HEK293T (cell line): ENCODE measurements at regions not wholly inside any gene's neighbourhood (a gene's known extent, or its start where the extent isn't known, plus 50 kb on each side); places are given as distances from the start of the nearest gene placed in this dataset.

Source experiments
- CTCF ChIA-PET: fragments of 350-600 bp; formaldehyde crosslinking; extraction: SDS; loops from one replicate; lab custom pipeline; 2021; ENCODE audit warnings: antibody characterized with exemption, inconsistent platforms; lab: Yijun Ruan, JAX
- POLR2A ChIA-PET: fragments of 350-600 bp; formaldehyde crosslinking; extraction: SDS; loops from one replicate; lab custom pipeline; 2020; ENCODE audit warnings: antibody characterized with exemption, inconsistent platforms; lab: Yijun Ruan, JAX
- DNase-seq: peaks from one replicate; pipeline ENCODE4 v3.0.0; 2012; ENCODE audit warnings: mixed read lengths; ENCODE audit errors: extremely low spot score
- ARNT ChIP-seq: fragments of 450-650 bp; IDR thresholded peaks from 2 replicates; pipeline ENCODE4 v1.6.1; 2017; ENCODE audit warnings: mild to moderate bottlenecking
- BHLHE40 ChIP-seq: fragments of 450-650 bp; IDR thresholded peaks from 2 replicates; pipeline ENCODE4 v1.6.1; 2016; ENCODE audit warnings: mild to moderate bottlenecking, moderate library complexity, borderline replicate concordance
- CTBP1 ChIP-seq: fragments of 450-650 bp; IDR thresholded peaks from 2 replicates; pipeline ENCODE4 v1.6.1; 2016; ENCODE audit warnings: borderline replicate concordance
- ELF4 ChIP-seq: fragments of 450-650 bp; IDR thresholded peaks from 2 replicates; pipeline ENCODE4 v1.6.1; 2017; ENCODE audit warnings: antibody characterized with exemption
- FOXA1 ChIP-seq: fragments of 450-650 bp; IDR thresholded peaks from 2 replicates; pipeline ENCODE4 v1.6.1; 2016; ENCODE audit warnings: mild to moderate bottlenecking
- FOXK2 ChIP-seq: fragments of 450-650 bp; IDR thresholded peaks from 2 replicates; pipeline ENCODE4 v1.6.1; 2016; ENCODE audit warnings: mild to moderate bottlenecking
- FOXM1 ChIP-seq: fragments of 450-650 bp; IDR thresholded peaks from 2 replicates; pipeline ENCODE4 v1.6.1; 2017; ENCODE audit warnings: mild to moderate bottlenecking, borderline replicate concordance
- HDGF ChIP-seq: fragments of 450-650 bp; IDR thresholded peaks from 2 replicates; pipeline ENCODE4 v1.6.1; 2017; ENCODE audit warnings: antibody characterized with exemption, borderline replicate concordance
- L3MBTL2 ChIP-seq: fragments of 450-650 bp; conservative IDR thresholded peaks from 2 replicates; pipeline ENCODE4 v1.6.1; 2016; ENCODE audit warnings: mild to moderate bottlenecking
- LEF1 ChIP-seq: fragments of 450-650 bp; IDR thresholded peaks from 2 replicates; pipeline ENCODE4 v1.6.1; 2017; ENCODE audit warnings: mild to moderate bottlenecking, borderline replicate concordance
- NFRKB ChIP-seq: fragments of 450-650 bp; IDR thresholded peaks from 2 replicates; pipeline ENCODE4 v1.6.1; 2016; ENCODE audit warnings: mild to moderate bottlenecking, moderate library complexity
- SP1 ChIP-seq: fragments of 450-650 bp; IDR thresholded peaks from 2 replicates; pipeline ENCODE4 v1.6.1; 2017
- SUZ12 ChIP-seq: fragments of 450-650 bp; IDR thresholded peaks from 2 replicates; pipeline ENCODE4 v1.6.1; 2016; ENCODE audit warnings: mild to moderate bottlenecking
- TARDBP ChIP-seq: fragments of 450-650 bp; IDR thresholded peaks from 2 replicates; pipeline ENCODE4 v1.6.1; 2016
- ZNF384 ChIP-seq: fragments of 450-650 bp; IDR thresholded peaks from 2 replicates; pipeline ENCODE4 v1.6.1; 2016
- TF ChIP-seq, protein P1 (sequence below): fragments of 450-650 bp; IDR thresholded peaks from 2 replicates; pipeline ENCODE4 v1.6.1; 2016

DNA sequence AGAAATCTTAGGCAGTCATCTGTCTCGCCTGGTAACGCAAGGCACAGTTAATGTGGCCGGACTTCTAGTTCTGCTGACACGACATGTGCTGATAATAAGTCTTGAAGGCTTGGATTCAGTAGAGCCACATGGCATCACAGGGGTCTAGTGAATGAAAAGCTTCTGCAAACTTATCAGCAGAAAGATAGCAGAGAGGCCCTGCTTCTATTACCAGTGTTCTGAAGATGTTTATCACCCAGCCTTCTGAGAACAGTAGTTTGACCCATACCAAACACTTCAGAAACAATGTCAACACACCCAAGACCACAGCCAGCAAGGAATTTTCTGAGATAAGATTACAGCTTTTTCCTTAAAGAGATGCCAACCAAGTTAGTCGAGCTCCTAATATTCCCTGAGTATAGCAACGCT is 102.7 kb upstream of the UMPS start:
- ChIA-PET POLR2A (no interaction called here), CTCF (no interaction called here)
- no peak for DNase-seq
- TF ChIP-seq SUZ12 (no peak), FOXA1 (no peak), ZNF384 (no peak), BHLHE40 (no peak), ARNT (no peak), NFRKB (no peak), CTBP1 (no peak), L3MBTL2 (no peak), ELF4 (no peak), HDGF (no peak), FOXK2 (no peak), SP1 (no peak)
- TF ChIP-seq, protein P1, sequence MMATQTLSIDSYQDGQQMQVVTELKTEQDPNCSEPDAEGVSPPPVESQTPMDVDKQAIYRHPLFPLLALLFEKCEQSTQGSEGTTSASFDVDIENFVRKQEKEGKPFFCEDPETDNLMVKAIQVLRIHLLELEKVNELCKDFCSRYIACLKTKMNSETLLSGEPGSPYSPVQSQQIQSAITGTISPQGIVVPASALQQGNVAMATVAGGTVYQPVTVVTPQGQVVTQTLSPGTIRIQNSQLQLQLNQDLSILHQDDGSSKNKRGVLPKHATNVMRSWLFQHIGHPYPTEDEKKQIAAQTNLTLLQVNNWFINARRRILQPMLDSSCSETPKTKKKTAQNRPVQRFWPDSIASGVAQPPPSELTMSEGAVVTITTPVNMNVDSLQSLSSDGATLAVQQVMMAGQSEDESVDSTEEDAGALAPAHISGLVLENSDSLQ, result no peak

DNA sequence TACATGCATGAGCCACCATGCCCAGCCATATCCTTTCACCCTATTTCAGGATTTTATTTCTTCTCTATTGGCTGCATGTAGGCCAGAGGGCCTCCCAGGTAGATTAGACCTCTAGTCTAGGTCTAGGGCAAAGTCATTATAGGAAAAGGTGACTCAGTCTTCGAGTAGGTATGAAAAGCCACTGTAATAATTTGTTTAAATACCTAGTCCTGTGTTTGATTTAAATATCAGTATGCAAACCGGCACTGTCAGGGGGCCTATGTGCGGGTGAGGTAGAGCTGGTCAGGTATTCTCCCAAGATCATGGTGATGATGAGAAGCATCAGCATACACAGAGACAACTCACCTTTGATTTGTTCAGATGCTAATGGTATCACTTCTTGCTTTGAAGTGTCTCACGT is 101.4 kb upstream of the UMPS start:
- ChIA-PET POLR2A (no interaction called here), CTCF (no interaction called here)
- DNase-seq, result no peak
- no peak for TF ChIP-seq TARDBP
- no peak for TF ChIP-seq SUZ12
- TF ChIP-seq NFRKB, result no peak
- no peak for TF ChIP-seq L3MBTL2
- TF ChIP-seq FOXM1, result no peak
- TF ChIP-seq FOXK2, result no peak
- no peak for TF ChIP-seq ARNT
- no peak for TF ChIP-seq HDGF
- no peak for TF ChIP-seq ZNF384
- no peak for TF ChIP-seq CTBP1

DNA sequence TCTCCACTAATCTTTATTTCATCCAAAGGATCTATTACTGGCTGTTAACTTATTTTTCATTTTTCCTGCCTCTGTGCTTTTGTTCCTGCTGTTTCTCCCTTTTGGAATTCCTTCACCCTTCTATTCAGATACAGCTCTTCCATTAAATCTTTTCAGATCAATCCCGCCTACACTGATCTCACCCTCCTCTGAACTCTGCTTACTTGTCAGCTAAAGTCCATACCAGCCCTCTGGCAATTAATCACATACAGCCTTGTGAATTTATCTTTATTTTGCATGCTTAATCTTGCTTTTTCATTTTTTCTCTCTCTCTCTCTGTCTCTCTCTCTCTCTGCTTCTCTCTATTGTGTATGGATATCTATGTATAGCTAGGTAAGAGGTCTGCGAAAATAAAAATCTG is 100.8 kb upstream of the UMPS start:
- TF ChIP-seq, protein P1, result no peak
- TF ChIP-seq ARNT (no peak), ZNF384 (no peak), FOXA1 (no peak), BHLHE40 (no peak), CTBP1 (no peak), FOXK2 (no peak), HDGF (no peak), L3MBTL2 (no peak), SP1 (no peak), TARDBP (no peak), SUZ12 (no peak), NFRKB (no peak), FOXM1 (no peak), ELF4 (no peak)
- no peak for DNase-seq
- CTCF ChIA-PET, result no interaction called here
- POLR2A ChIA-PET, result no interaction called here

DNA sequence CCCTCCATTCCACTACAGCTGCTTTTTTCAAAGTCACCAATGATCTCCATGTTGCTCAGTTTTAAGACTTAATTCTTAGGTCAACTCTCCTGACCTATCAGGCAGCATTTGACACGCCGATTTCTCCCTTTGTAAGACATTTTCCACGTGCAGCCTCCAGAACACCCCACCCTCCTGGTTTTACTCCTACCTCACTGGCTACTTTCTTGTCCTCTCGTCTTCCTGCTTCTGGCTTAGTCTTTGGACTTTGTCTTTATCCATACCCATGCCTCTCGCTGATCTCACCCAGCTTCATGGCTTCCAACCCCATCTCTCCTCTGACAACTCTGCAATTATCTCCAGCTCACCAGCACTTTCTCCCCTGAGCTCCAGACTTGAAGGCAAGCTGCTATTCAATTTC is 99.3 kb upstream of the UMPS start:
- no peak for TF ChIP-seq L3MBTL2
- no peak for TF ChIP-seq NFRKB
- TF ChIP-seq ELF4, result no peak
- TF ChIP-seq LEF1, result no peak
- no peak for TF ChIP-seq FOXK2
- TF ChIP-seq TARDBP, result no peak
- TF ChIP-seq FOXA1, result no peak
- no peak for TF ChIP-seq CTBP1
- no peak for TF ChIP-seq BHLHE40
- POLR2A ChIA-PET, result no interaction called here
- CTCF ChIA-PET, result no interaction called here
- DNase-seq, result no peak

DNA sequence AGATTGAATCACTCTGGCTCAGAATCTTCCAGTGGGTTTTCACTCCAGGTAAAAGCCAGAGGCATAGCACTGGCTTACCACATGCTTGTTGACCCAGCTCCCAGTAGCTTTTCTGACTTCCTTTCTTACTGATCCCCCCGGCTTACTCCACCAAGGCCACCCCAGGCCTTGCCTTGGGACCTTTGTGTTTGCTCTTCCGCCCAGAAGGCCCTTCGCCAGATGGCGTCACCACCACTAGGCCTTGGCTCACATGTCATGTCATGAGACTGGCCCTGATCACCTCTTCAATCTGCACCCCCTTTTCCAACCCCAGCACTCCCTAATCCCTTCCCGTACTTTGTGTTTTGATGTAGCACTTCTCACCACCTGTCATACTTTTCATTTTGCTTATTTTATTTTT is 98.5 kb upstream of the UMPS start:
- no peak for DNase-seq
- POLR2A ChIA-PET, result no interaction called here

DNA sequence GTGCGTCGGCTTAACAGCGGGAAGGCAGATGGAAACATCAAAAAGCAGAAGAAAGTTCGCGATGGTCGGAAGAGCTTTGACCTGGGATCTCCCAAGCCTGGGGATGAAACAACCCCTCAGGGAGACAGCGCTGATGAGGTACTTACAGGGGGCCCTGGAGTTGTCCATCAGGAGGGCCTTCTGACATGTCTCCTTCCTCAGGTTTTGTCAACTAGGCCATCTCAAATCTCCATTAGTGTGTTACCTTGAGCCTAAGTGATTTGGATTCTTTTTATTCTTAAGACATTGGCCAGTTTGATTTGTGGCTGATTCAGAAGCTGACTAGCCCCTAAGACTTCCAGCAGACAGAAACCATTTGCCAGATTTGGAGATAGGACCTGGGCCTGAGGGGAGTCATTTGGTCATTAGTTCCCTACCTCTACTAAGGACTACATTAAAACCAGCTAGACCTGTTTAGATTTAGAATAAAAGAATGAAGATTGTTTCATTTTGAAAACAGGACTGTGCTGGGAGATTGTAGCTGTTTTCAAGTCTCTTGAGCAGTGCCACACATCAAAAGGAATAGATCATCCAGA is 97.6 kb upstream of the UMPS start:
- no peak for DNase-seq
- CTCF ChIA-PET, result no interaction called here
- TF ChIP-seq TARDBP, result no peak
- TF ChIP-seq CTBP1, result no peak
- TF ChIP-seq FOXM1, result no peak
- TF ChIP-seq SP1, result no peak
- no peak for TF ChIP-seq HDGF
- no peak for TF ChIP-seq FOXK2
- TF ChIP-seq FOXA1, result no peak
- TF ChIP-seq, protein P1, result no peak
- no peak for TF ChIP-seq NFRKB
- TF ChIP-seq LEF1, result no peak
- TF ChIP-seq L3MBTL2, result no peak
- TF ChIP-seq ELF4, result no peak
- no peak for TF ChIP-seq SUZ12
- no peak for TF ChIP-seq BHLHE40
- TF ChIP-seq ZNF384, result no peak
- no peak for TF ChIP-seq ARNT
- POLR2A ChIA-PET, result no interaction called here

More for the DNA sequence above, 98.5 kb upstream of the UMPS start:
- TF ChIP-seq, protein P1, result no peak
- no peak for TF ChIP-seq BHLHE40
- TF ChIP-seq ZNF384, result no peak
- TF ChIP-seq ELF4, result no peak
- no peak for TF ChIP-seq FOXM1
- TF ChIP-seq SUZ12, result no peak
- TF ChIP-seq TARDBP, result no peak
- no peak for TF ChIP-seq FOXK2
- TF ChIP-seq FOXA1, result no peak
- CTCF ChIA-PET, result no interaction called here
